ENCODE measurements at regions not wholly inside any gene's neighbourhood (a gene's known extent, or its start where the extent isn't known, plus 50 kb on each side); places are given as distances from the start of the nearest gene placed in this dataset.

GRCh38 chr9:16336833-16337232, 533.6 kb downstream of the BNC2 start:
- DNase-seq (ENCODE audit: low read depth in 2 of 2): no peak

GRCh38 chr9:16337322-16338029, 533.0 kb downstream of the BNC2 start:
- no peak for DNase-seq (ENCODE audit: low read depth in 2 of 2)

GRCh38 chr9:16341177-16341576, 529.3 kb downstream of the BNC2 start:
- DNase-seq (ENCODE audit: low read depth in 2 of 2): no peak

- DNase-seq (ENCODE audit: low read depth in 2 of 2): no peak
Measured at GRCh38 chr9:16342246-16343020, 528.0 kb downstream of the BNC2 start.

- no peak for DNase-seq (ENCODE audit: low read depth in 2 of 2)
Measured at GRCh38 chr9:16343249-16344237, 526.9 kb downstream of the BNC2 start.

- no peak for DNase-seq (ENCODE audit: low read depth in 2 of 2)
Measured at GRCh38 chr9:16344343-16344742, 526.1 kb downstream of the BNC2 start.

GRCh38 chr9:16345902-16346301, 524.6 kb downstream of the BNC2 start:
- no peak for DNase-seq (ENCODE audit: low read depth in 2 of 2)

- DNase-seq (ENCODE audit: low read depth in 2 of 2): no peak
Measured at GRCh38 chr9:16347886-16348285, 522.6 kb downstream of the BNC2 start.

- no peak for DNase-seq (ENCODE audit: low read depth in 2 of 2)
Measured at GRCh38 chr9:16348531-16348930, 521.9 kb downstream of the BNC2 start.

- DNase-seq (ENCODE audit: low read depth in 2 of 2): no peak
Measured at GRCh38 chr9:16352251-16352650, 518.2 kb downstream of the BNC2 start.

GRCh38 chr9:16352791-16353401, 517.6 kb downstream of the BNC2 start:
- no peak for DNase-seq (ENCODE audit: low read depth in 2 of 2)

GRCh38 chr9:16356196-16356765, 514.2 kb downstream of the BNC2 start:
- DNase-seq (ENCODE audit: low read depth in 2 of 2): no peak

- no peak for DNase-seq (ENCODE audit: low read depth in 2 of 2)
Measured at GRCh38 chr9:16357828-16358227, 512.6 kb downstream of the BNC2 start.

- DNase-seq (ENCODE audit: low read depth in 2 of 2): no peak
Measured at GRCh38 chr9:16358751-16359150, 511.7 kb downstream of the BNC2 start.

Data from stimulated activated CD4-positive, alpha-beta T cell treated with anti-CD3 and anti-CD28 coated beads, Interleukin-12 subunit alpha, Interleukin-12 subunit beta, amount 100 ng/mL, for 24 hours (primary cell).